ENCODE measurements at regions not wholly inside any gene's neighbourhood (a gene's known extent, or its start where the extent isn't known, plus 50 kb on each side); places are given as distances from the start of the nearest gene placed in this dataset.
"Not testable (repeated sequence)": the region's sequence is repeated elsewhere in the genome, so short reads cannot be mapped to it uniquely, and the experiment has no call there.

GRCh38 chr15:68496751-68497150 is 64.8 kb upstream of the ITGA11 start:
- not testable (repeated sequence) for TF ChIP-seq CTCF (IDR thresholded peaks at IDR 0.05; ENCODE audit: extremely low read depth in 1 of 2, insufficient read depth in 1 of 2, low read depth in 1 of 2, low read length in 2 of 2); EZH2 (IDR thresholded peaks at IDR 0.05; ENCODE audit: borderline replicate concordance, low read depth, low read length, severe bottlenecking); POLR2A (IDR thresholded peaks at IDR 0.05; ENCODE audit: low read depth, low read length); MYC (IDR thresholded peaks at IDR 0.05; ENCODE audit: low read depth, low read length); MAX (IDR thresholded peaks at IDR 0.05; ENCODE audit: insufficient read depth, insufficient read length); GATA2 (IDR thresholded peaks at IDR 0.05; ENCODE audit: insufficient read depth, insufficient read length, low read depth, low read length); POLR2AphosphoS5 (IDR thresholded peaks at IDR 0.05; ENCODE audit: insufficient read depth, low read depth, low read length); JUN (IDR thresholded peaks at IDR 0.05; ENCODE audit: borderline replicate concordance, insufficient read depth, insufficient read length, low read depth); FOS (IDR thresholded peaks at IDR 0.05; ENCODE audit: borderline replicate concordance, insufficient read depth, low read length)

Data from endothelial cell of umbilical vein (primary cell).